Transverse colon (tissue), 4 donors: ENCODE measurements at regions not wholly inside any gene's neighbourhood (a gene's known extent, or its start where the extent isn't known, plus 50 kb on each side); places are given as distances from the start of the nearest gene placed in this dataset.

ENCODE experiments used
- DNase-seq: peaks from one replicate; pipeline ENCODE4 v3.0.0-alpha.2; 2019
- H3K27ac ChIP-seq, 4 donors: fragments of 200-600 bp; sonication (generic); 2 replicates each; pipeline ENCODE4 v1.5.1; 2016 to 2018; ENCODE audit warnings: inconsistent platforms in 4 of 4
- H3K27me3 ChIP-seq: fragments of 200-600 bp; sonication (generic); 2 replicates; pipeline ENCODE4 v1.5.1; 2017; ENCODE audit warnings: inconsistent platforms
- H3K36me3 ChIP-seq, 4 donors: fragments of 200-600 bp; sonication (generic); 2 replicates each; pipeline ENCODE4 v1.5.1; 2017 to 2019; ENCODE audit warnings: inconsistent platforms in 4 of 4
- H3K4me1 ChIP-seq, 4 donors: fragments of 200-600 bp; sonication (generic); 2 replicates each; pipeline ENCODE4 v1.5.1; 2017 to 2020; ENCODE audit warnings: inconsistent platforms in 4 of 4
- H3K4me3 ChIP-seq, 4 donors: fragments of 200-600 bp; sonication (generic); 1 replicate in 1 of 4; 2 replicates in 3 of 4; pipeline versions ENCODE4 v1.5.1 to v1.6.1; 2017 to 2019; ENCODE audit warnings: inconsistent platforms in 4 of 4
- H3K9me3 ChIP-seq, 2 donors: fragments of 200-600 bp; sonication (generic); 2 replicates each; pipeline ENCODE4 v1.5.1; 2017 to 2019; ENCODE audit warnings: inconsistent platforms in 2 of 2
- CTCF ChIP-seq, 5 experiments: fragments of 200-600 bp in 3 of 5; fragments of 450-650 bp in 2 of 5; sonication (generic) in 3 of 5; IDR thresholded peaks; 1 replicate in 2 of 5; 2 replicates in 3 of 5; pipeline ENCODE4 v1.5.1; 2016 to 2017; ENCODE audit warnings: antibody characterized with exemption in 5 of 5, inconsistent platforms in 3 of 5, mild to moderate bottlenecking in 2 of 5, moderate library complexity in 1 of 5
- EP300 ChIP-seq: sonication (generic); formaldehyde crosslinking; IDR thresholded peaks from one replicate; pipeline ENCODE4 v1.6.1; 2017; ENCODE audit warnings: antibody characterized with exemption, low read depth
- POLR2A ChIP-seq: fragments of 450-650 bp; IDR thresholded peaks from one replicate; pipeline ENCODE4 v1.6.1; 2016; ENCODE audit warnings: antibody characterized with exemption, mild to moderate bottlenecking, moderate library complexity
- POLR2AphosphoS5 ChIP-seq, 3 donors: sonication (generic); formaldehyde crosslinking; IDR thresholded peaks; one replicate each; pipeline ENCODE4 v1.6.1; 2016; ENCODE audit warnings: antibody characterized with exemption in 3 of 3
- WGBS, 2 donors: methylation state at CpG; one replicate each; pipeline ENCODE4 v1.1.5; 2018; ENCODE audit warnings: low coverage in 1 of 2; 5-methylcytosine and 5-hydroxymethylcytosine counted together
- in situ Hi-C, 4 donors: fragments of 200-750 bp; cut with MboI; loops; one replicate each; pipeline versions ENCODE4 v1.15.0 to v1.15.1; 2017; ENCODE audit warnings: low sequenced_read_pairs in 3 of 4, low pct_ligation_motif_present in 1 of 4, low pct_unique_long_range_greater_than_20kb in 1 of 4
- intact Hi-C: fragments of 100-400 bp; cut with DNase I; formaldehyde crosslinking; loops from one replicate; pipeline ENCODE4 v1.15.1; 2023; ENCODE audit warnings: low total_unique reads

GRCh38 chr4:73929278-73929677 is 52.5 kb downstream of the PF4 start:
- H3K27ac ChIP-seq = no peak overlapping the region
- H3K4me3 ChIP-seq = no peak overlapping the region
- no peak for TF ChIP-seq POLR2A
- TF ChIP-seq POLR2AphosphoS5 (IDR thresholded peaks at IDR 0.05) = no peak
- no peak for TF ChIP-seq CTCF (IDR thresholded peaks at IDR 0.05)
- no peak for TF ChIP-seq EP300
- DNase-seq = no peak
- H3K27me3 ChIP-seq = no peaks in the 10 kb centered on the region
- in situ Hi-C loops (no loop called here), intact Hi-C loops (no loop called here)
- WGBS, 2 donors = 97 to 100% methylated on average over 4 of the region's 4 CpGs
- H3K9me3 ChIP-seq = no peaks in the 10 kb centered on the region
- no peaks in the 10 kb centered on the region for H3K4me1 ChIP-seq
- H3K36me3 ChIP-seq = no peaks in the 10 kb centered on the region

- TF ChIP-seq EP300 (no peak), CTCF (IDR thresholded peaks at IDR 0.05) (peak in 1 of 5 experiments; percentile 3)
- no peak for DNase-seq
- Histone ChIP-seq H3K4me3 (no peak overlapping the region), H3K9me3 (no peaks in the 10 kb centered on the region), H3K27ac (no peak overlapping the region), H3K27me3 (no peaks in the 10 kb centered on the region), H3K4me1 (peaks cover 0 to 1% (median 0%) of the 10 kb centered on the region in 4 donors), H3K36me3 (no peaks in the 10 kb centered on the region)
- in situ Hi-C loops = no loop called here
- WGBS, 2 donors = 70 to 88% methylated on average over 1 of the region's 1 CpG
- intact Hi-C loops = no loop called here
Measured at GRCh38 chr4:73923631-73923937, 54.4 kb downstream of the CXCL1 start.

- in situ Hi-C loops = no loop called here
- Histone ChIP-seq H3K4me3 (no peak overlapping the region), H3K27ac (no peak overlapping the region), H3K27me3 (no peaks in the 10 kb centered on the region), H3K4me1 (peaks cover 0 to 7% (median 0%) of the 10 kb centered on the region in 4 donors), H3K9me3 (no peaks in the 10 kb centered on the region), H3K36me3 (no peaks in the 10 kb centered on the region)
- no peak for TF ChIP-seq POLR2A
- peak; percentile 23 to 44 (median 25) for TF ChIP-seq CTCF (IDR thresholded peaks at IDR 0.05)
- TF ChIP-seq POLR2AphosphoS5 (IDR thresholded peaks at IDR 0.05) = no peak
- no peak for DNase-seq
- 55 to 75% methylated on average over 1 of the region's 1 CpG for WGBS, 2 donors
- intact Hi-C loops = no loop called here
Measured at GRCh38 chr4:73922766-73923630, 53.8 kb downstream of the CXCL1 start.

- H3K9me3 ChIP-seq = no peaks in the 10 kb centered on the region
- no peak for DNase-seq
- no peak overlapping the region for H3K4me3 ChIP-seq
- peaks cover 0 to 14% (median 2%) of the 10 kb centered on the region in 4 donors for H3K4me1 ChIP-seq
- no peaks in the 10 kb centered on the region for H3K36me3 ChIP-seq
- TF ChIP-seq POLR2A (no peak), POLR2AphosphoS5 (IDR thresholded peaks at IDR 0.05) (no peak), EP300 (no peak), CTCF (IDR thresholded peaks at IDR 0.05) (no peak)
- no peaks in the 10 kb centered on the region for H3K27me3 ChIP-seq
- in situ Hi-C loops (no loop called here), intact Hi-C loops (no loop called here)
- no peak overlapping the region for H3K27ac ChIP-seq
Measured at GRCh38 chr4:73922317-73922716, 53.1 kb downstream of the CXCL1 start.
